NCI-H524 treated with DMSO at 0.1 percent for 48 hours (cell line): ENCODE measurements at regions not wholly inside any gene's neighbourhood (a gene's known extent, or its start where the extent isn't known, plus 50 kb on each side); places are given as distances from the start of the nearest gene placed in this dataset.

Source experiments
- DNase-seq: peaks from one replicate; lab custom pipeline; 2025; lab: John Stamatoyannopoulos, UW

- no peak for DNase-seq
Measured at GRCh38 chr9:136597141-136597885, 51.5 kb upstream of the NOTCH1 start.

GRCh38 chr9:136596630-136597031 is 50.8 kb upstream of the NOTCH1 start:
- DNase-seq: no peak

- no peak for DNase-seq
Measured at GRCh38 chr9:136596217-136596616, 50.4 kb upstream of the NOTCH1 start.

- DNase-seq: no peak
Measured at GRCh38 chr9:136595245-136596153, 49.7 kb upstream of the NOTCH1 start.
